GM19035 (cell line): ENCODE measurements at regions not wholly inside any gene's neighbourhood (a gene's known extent, or its start where the extent isn't known, plus 50 kb on each side); places are given as distances from the start of the nearest gene placed in this dataset.
"Not testable (repeated sequence)": the region's sequence is repeated elsewhere in the genome, so short reads cannot be mapped to it uniquely, and the experiment has no call there.

ENCODE experiments used
- ATAC-seq: cut with Tn5 transposase; IDR thresholded peaks from one replicate; pipeline ENCODE4 v1.9.1; 2021; ENCODE audit not compliant: unreplicated experiment

DNA sequence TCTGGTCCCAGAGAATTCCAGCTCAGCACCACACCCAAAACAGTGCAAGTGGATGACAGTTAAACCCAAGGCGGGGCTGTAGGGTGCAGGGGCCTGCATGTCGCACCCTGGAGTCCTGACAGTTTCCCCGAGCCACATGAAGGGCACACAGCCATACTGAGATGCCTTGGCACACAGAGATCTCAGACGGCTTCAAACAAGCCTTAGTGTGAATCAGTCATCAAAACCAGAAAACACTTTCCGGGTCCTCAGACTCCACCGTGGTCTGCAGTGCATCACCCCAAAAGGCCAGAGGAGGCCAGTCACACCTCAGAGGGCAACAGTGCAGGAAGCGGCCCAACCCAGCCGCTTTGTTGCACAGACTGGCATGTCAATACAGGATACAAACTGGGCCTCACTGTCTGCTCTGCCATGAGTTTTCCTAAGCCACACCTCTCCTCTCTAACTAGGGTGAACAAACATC lies 64.6 kb upstream of the ENPP6 start:
- no peak for ATAC-seq

DNA sequence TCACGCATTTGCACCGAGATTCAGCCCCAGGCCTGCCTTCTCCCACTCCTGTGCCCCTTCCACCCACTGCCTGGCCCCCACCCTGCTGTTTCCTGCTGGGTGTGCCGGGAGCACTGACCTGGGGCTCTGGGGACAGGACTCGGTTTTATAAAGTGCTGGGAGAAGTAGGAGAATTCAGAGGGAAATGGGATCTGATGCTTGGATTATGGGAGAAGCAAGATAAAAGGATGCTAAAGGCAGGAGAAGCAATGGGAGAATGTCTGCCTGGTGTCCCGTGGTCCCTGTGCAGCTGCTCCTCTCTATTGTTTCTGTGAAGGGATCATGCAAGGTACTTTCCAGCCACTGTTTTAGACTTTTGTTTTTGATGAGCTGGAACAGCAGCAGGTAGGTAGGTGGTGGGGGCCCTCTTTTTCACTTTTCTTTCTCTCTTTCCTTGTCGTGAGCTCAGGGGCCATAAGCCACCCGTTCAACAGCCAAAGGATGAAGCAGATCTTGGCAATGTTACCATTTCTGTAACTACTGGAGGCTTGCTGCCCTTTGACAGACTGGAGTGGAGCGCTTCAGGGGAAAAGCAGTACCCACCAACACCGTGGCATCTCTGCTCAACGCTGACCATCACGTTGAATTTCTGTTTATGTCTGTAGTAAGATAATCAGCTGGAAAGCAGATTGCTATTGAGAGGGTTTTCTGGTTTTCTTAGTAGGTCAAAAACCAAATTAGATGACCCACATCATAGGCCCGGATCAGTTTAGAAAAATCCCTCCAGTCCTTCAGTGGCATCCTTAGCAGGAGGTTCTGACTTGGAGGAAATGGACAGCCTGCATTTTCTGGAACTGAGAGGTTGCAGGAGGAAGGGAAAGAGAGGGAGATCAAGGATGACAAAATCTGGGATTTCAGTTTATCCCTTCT lies 63.8 kb upstream of the ENPP6 start:
- ATAC-seq, result peak; percentile 24

DNA sequence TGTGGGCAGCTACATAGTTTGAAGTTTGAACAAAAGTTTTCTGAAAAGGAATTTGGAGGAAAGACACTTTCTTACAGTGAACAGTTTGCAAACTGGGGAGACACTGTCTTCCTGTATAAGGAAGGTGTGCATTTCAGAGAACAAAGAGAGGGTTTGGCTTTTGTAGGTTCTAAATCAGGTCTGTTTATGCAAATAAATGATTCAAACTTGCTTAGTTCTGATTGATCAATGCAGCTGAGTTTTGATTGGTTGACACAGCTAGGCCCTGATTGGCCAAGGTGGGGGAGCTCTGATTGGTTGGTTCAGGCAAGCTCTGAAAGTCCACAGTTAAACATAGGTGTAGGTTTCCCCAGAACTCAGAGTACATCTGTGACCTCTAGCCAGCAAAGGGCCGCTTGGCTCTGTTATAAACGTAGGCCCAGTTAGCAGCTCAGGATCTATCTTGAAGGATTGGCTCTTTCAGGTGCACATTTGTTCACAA lies 63.0 kb upstream of the ENPP6 start:
- ATAC-seq, result peak; percentile 45

DNA sequence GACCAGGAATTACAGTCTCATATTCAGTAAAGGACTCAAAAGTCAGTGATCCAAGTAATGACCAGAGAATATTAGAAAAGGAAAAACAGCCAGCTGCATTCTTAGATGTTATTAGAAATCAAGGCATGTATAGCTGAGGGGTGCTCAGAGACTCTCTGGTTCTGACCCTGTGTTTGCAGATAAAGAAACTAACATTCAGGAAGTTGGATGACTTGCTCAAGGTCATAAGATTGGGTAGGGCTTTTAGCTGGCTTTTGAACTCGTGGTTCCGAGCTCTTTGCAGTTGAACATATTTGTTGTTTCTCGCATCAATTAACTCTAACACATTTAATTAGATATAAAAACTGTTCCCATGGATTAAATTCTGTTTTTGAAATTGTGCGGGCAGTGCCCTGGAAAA lies 62.5 kb upstream of the ENPP6 start:
- ATAC-seq, result no peak

DNA sequence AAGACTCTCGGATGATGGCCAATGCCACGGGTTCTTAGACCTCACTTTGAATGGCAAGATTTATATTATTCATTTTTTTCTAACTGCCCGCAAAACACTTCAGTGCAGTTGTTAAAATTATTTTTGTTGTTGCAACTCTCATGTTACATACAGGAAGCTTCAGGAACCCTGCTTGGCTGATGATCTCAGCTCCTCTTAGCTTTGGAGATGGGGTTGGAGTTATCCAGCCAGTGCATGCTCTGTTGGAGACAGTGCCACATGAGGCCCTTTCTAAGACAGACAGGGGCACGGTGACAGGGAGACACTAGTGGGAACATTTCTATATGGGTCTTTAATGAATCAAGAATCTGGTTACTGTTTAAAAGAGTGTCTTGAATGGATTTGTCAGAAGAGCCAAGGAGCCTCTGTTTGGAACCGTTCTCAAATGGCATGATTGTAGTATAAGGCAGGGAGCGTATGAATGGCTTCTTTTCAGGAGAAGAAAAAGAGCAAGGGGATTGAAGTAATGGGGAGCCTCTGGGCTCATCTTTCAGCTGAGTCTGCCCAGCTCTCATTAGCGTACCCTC lies 61.9 kb upstream of the ENPP6 start:
- no peak for ATAC-seq

DNA sequence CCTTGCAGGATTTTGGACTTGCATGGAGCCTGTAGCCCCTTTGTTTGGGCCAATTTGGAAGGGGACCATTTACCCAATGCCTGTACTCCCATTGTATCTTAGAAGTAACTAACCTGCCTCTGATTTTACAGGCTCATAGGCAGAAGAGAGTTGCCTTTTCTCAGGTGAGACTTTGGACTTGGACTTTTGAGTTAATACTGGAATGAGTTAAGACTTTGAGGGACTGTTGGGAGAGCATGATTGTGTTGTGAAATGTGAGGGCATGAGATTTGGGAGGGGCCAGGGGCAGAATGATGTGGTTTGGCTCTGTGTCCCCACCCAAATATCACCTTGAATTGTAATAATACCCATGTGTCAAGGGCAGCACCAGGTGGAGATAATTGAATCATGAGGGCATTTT lies 60.1 kb upstream of the ENPP6 start:
- ATAC-seq, result not testable (repeated sequence)

DNA sequence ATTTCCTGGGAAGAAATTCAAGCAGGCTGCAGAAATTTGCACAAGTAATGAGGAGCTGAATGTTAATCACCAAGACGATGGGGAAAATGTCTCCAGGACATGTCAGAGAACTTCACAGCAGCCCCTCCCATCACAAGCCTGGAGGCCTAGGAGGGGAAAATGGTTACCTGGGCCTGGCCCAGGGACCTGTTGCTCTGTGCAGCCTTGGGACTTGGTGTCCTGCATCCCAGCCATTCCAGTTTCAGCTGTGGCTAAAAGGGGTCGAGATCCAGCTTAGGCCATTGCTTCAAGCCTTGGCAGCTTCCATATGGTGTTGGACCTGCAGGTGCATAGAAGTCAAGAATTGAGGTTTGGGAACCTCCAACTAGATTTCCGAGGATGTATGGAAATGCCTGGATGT lies 59.3 kb upstream of the ENPP6 start:
- ATAC-seq, result not testable (repeated sequence)

DNA sequence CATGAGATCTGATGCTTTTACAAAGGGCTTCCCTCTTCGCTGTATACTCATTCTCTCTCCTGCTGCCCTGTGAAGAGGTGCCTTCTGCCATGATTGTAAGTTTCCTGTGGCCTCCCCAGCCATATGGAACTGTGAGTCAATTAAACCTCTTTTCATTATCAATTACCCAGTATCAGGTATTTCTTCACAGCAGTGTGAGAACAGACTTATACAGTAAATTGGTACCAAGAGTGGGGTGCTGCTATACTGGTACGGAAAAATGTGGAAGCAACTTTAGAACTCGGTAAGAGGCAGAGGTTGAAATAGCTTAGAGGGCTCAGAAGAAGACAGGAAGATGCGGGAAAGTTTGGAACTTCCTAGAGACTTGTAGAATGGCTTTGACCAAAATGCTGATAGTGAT lies 58.7 kb upstream of the ENPP6 start:
- ATAC-seq, result not testable (repeated sequence)

DNA sequence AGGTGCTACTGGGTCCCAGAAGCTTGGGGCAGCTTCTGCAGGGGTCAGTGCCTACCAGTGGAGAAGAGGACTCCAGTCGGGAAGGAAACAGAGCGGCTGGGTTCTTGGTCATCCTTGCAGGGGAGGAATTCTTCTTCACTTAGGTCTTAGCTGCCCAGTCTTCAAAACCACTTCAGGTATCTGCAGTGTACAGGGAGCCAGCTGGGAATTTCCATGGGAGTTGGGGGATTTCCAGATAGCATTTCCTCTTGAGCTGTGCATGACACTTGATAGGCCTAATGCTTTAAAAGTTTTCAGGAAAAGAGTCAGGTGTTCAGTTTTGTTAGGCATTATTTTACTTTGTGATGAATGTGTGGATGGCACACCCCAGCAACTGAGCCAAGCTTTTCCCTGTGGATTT lies 58.1 kb upstream of the ENPP6 start:
- no peak for ATAC-seq

DNA sequence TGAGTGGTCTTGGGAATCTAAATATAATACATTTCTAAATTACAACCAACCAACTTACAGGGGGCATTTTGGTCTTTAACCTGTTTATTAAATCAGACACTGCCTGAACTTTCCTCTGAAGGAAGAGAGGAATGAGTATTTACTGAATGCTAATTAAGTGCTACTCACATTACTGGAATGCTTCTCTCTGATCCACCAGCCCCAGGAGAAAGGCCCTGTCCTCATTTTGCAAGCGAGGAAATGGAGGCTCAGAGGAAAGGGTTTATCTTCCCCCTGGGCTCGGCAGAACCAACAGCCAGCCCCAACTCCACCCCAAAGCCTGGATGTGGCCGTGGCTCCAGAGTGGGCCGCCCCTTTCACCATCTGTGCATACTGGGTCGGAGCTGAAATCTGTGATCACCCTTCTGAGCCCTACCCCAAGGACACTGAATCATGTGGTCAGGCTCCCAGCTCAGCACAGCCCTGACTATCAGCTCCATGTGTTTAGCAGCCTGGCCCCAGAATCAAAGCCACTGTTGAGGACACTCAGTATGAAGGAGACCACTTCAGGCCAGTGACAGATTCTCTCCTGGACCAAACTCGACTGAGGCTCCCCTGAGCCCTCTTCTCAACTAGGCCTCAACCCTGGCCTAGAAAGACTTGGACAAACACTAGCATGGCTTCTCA lies 56.7 kb upstream of the ENPP6 start:
- ATAC-seq, result no peak

DNA sequence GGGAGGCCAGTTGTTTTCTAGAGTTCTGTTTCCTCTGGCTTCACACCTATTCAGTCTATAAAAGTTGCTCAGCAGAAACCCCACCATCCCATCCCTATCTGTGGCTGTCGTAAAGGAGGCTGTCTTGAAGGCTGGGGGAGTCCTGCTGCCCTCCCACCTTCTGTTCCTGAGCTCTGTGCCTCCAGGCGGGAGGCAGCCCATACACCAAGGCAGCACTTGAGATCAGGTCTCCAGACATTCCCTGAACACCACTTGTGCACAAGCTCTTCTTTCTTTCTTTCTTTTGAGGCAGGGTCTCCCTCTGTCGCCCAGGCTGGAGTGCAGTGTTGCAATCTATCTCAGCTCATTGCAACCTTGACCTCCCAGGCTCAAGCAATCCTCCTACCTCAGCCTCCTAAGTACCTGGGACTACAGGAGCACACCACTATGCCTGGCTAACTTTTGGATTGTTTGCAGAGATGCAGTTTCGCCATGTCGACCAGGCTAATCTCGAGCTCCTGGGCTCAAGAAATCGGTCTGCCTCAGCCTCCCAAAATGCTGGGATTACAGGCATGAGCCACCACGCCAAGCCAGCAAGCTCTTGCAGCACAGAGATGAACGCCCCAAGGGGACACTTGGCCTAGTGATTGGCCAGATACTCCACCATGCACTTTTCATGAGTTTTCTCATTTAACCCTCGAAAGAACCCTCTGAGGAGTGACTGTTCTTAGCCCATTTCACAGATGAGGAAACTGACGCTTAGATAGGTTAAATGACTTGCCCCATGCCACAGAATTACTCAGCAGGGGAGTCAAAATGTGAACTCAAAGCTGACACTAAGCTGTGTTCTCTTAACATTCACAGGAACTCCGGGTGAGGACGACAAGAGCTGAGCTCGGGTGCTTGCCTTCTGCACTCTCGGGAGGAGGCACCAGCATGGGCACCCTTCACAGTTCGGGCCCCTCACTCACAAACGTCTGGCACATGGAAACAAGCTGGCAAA lies 55.8 kb upstream of the ENPP6 start:
- ATAC-seq, result peak; percentile 59

DNA sequence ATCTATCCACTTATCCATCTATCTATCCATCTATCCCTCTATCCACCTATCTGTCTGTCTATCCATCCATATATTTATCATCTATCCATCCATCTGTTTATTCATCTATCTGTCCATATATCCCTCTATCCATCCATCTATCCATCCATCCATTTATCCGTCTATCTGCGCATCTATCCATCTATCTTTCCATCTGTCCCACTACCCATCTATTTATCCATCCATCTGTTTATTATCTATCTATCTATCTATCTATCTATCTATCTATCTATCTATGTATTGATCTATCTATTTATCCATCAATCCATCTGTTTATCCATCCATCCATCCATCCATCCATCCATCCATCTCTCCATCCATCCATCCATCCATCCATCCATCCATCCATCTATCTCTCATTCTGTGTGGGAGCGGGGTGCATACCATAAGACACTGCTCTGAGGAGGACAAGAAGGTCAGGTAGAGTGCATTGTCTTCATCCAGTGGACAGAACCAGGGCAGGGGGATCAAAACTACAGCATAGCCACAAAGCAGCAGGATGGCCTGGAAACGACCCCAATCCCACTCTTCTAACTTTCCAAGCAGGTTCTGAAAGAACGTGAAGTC lies 53.2 kb upstream of the ENPP6 start:
- ATAC-seq, result no peak

DNA sequence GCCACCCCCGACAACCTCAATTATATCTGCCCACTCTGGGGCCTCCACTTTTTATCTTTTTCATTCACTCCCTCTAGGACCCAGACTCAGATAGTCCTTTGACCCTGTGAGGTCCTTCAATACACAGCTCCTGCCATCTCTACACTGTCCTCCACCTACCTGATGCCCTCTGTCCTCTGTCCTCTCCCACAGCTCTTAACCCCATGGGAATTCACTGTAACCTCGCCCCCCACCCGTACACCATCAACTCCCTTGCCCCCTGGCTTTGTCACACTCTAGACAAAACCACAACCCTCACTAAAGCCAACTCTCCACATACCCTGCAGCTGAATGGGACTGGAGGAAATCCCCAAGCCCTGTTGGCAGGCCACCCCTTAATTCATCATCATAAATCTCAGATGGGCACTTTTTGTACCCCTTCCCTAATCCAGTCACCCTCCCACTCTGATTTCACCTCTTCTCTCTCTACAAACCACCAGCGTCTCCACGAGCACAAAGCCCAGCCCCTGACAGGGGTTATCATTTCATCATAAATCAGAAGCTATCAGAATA lies 52.3 kb upstream of the ENPP6 start:
- no peak for ATAC-seq

DNA sequence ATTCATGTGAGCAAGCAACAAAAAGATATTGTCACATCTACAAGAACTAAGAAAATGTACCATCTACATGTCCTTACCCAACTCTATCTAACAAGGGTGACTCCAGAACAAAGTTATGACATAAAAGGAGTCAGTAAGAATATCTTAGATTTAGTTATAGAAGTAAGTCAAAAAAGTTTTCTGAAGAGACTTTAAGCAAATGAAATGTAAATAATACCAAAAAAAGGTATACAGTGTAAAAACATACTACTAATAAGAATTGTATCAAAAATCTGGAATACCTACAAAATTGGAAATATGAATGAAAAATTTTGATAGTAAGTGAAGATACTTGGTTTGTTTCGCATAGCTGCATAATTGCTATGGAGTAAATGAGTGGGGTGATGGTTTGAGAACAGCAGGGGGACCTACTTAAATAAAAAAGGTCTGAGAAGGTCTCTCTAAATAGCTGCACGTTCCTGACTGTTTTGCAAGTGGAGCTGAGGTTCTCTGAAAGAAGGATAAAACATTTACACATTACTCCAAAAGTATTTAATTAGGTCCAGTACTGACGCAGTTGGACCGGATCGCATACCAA lies 51.0 kb upstream of the ENPP6 start:
- no peak for ATAC-seq

DNA sequence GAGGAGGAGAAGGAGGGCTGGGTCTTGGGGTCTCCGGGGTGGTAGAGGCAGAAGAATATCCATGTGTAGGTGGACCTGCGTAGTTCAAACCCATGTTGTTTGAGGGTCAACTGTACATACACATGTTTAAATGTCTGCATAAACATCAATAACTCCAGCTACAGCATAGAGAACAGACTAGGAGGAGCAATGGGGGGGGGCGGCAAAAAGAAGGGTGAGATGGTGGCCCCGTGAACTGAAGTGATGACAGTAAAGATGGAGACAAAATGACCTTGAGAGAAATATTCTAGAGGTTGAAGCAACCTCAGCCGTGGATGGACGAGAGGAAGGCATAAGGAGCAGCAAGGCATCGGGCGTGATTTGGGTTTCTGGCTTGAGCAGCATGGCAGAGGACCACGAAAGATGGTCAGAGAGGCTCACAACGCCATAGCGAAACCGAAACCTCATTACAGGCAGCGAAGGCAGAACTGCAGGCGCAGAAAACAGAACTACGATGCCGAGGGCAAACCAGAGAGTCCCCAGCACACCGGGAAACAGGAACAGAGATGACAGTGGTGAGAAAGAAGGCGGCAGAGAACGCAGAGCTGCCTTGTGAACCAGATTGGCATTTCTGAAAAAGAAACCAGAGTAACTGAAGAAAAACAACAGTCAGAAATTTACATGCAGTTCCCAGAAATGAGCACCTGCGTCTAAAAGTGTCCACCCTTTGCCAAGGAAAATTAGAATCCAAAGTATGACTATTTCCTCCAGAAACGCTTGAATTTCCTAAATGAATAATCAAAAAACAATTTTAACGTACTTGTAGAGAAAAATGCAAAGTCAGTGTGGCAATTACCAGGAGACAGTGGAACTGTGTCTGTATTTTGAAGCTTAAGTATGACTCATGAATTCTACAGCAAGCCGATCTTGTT lies 50.3 kb upstream of the ENPP6 start:
- peak; percentile 73 for ATAC-seq
